PC-9 (cell line): ENCODE measurements at regions not wholly inside any gene's neighbourhood (a gene's known extent, or its start where the extent isn't known, plus 50 kb on each side); places are given as distances from the start of the nearest gene placed in this dataset.

Source experiments
- BruUV-seq: library from RNA; stranded (reverse); fragments of 400-500 nt; replicated peaks from 2 replicates; lab custom pipeline; 2021; lab: Mats Ljungman, UMichigan
- CTCF ChIA-PET: fragments of 300-600 bp; sonication (Branson Sonifier 250); formaldehyde crosslinking; loops from one replicate; lab custom pipeline; 2022; ENCODE audit warnings: antibody characterized with exemption; lab: Charles Lee
- POLR2A ChIA-PET: fragments of 300-600 bp; sonication (Branson Sonifier 250); formaldehyde crosslinking; loops from one replicate; lab custom pipeline; 2022; ENCODE audit warnings: antibody characterized with exemption; ENCODE audit not compliant: unreplicated experiment; lab: Charles Lee
- DNase-seq, 2 experiments: peaks; one replicate each; pipeline versions ENCODE4 v3.0.0 to v3.0.0-alpha.2; 2015 to 2022; ENCODE audit warnings: mixed read lengths in 1 of 2
- H2AFZ ChIP-seq: fragments of 200-600 bp; sonication (generic); 2 replicates; pipeline ENCODE4 v1.8.1; 2017; ENCODE audit warnings: antibody characterized with exemption
- H3F3A ChIP-seq: fragments of 200-600 bp; sonication (generic); 2 replicates; pipeline ENCODE4 v1.8.1; 2017; ENCODE audit warnings: antibody characterized with exemption, mild to moderate bottlenecking, low read depth; ENCODE audit not compliant: insufficient read depth
- H3K27ac ChIP-seq: fragments of 200-600 bp; sonication (generic); 2 replicates; pipeline ENCODE4 v1.6.1; 2016; ENCODE audit warnings: mixed run types
- H3K27me3 ChIP-seq: fragments of 200-600 bp; sonication (generic); 2 replicates; pipeline ENCODE4 v1.6.1; 2016; ENCODE audit warnings: low read depth, mixed run types; ENCODE audit not compliant: insufficient read depth
- H3K36me3 ChIP-seq: fragments of 200-600 bp; sonication (generic); 2 replicates; pipeline ENCODE4 v1.6.1; 2016; ENCODE audit warnings: low read depth, mixed run types
- H3K4me1 ChIP-seq: fragments of 200-600 bp; sonication (generic); replicated peaks from 2 replicates; pipeline ENCODE4 v1.6.1; 2016; ENCODE audit warnings: mixed run types; ENCODE audit not compliant: insufficient read depth
- H3K4me2 ChIP-seq: fragments of 200-600 bp; sonication (generic); 2 replicates; pipeline ENCODE4 v1.6.1; 2017; ENCODE audit warnings: mixed run types
- H3K4me3 ChIP-seq: fragments of 200-600 bp; sonication (generic); 2 replicates; pipeline ENCODE4 v1.6.1; 2016; ENCODE audit warnings: mixed run types
- H3K79me2 ChIP-seq: fragments of 200-600 bp; sonication (generic); 2 replicates; pipeline ENCODE4 v1.6.1; 2017; ENCODE audit warnings: low read depth, mixed run types
- H3K9me2 ChIP-seq: fragments of 200-600 bp; sonication (generic); 2 replicates; pipeline ENCODE4 v1.8.1; 2017; ENCODE audit warnings: mild to moderate bottlenecking; ENCODE audit not compliant: insufficient read depth
- H3K9me3 ChIP-seq: fragments of 200-600 bp; sonication (generic); 2 replicates; pipeline ENCODE4 v1.8.1; 2016; ENCODE audit warnings: low read depth; ENCODE audit not compliant: insufficient read depth
- H4K20me1 ChIP-seq: fragments of 200-600 bp; sonication (generic); 2 replicates; pipeline ENCODE4 v1.8.1; 2017; ENCODE audit not compliant: insufficient read depth
- EZH2 ChIP-seq: fragments of 200-600 bp; sonication (generic); IDR thresholded peaks from 2 replicates; pipeline ENCODE4 v1.8.0; 2017; ENCODE audit warnings: antibody characterized with exemption, low read depth
- intact Hi-C: fragments of 100-400 bp; cut with micrococcal nuclease; formaldehyde crosslinking; loops from one replicate; pipeline ENCODE4 v1.10.0; 2022; ENCODE audit not compliant: unreplicated experiment
- TF ChIP-seq, protein P1 (sequence below): fragments of 200-600 bp; sonication (generic); conservative IDR thresholded peaks from 2 replicates; pipeline ENCODE4 v1.6.1; 2017; ENCODE audit warnings: mixed run types, antibody characterized with exemption, mild to moderate bottlenecking, moderate library complexity

GRCh38 chr5:74293182-74293581, 347.3 kb downstream of the ENC1 start:
- CTCF ChIA-PET: no interaction called here
- H3F3A ChIP-seq: no peaks in the 10 kb centered on the region
- H3K4me3 ChIP-seq: no peak overlapping the region
- H3K36me3 ChIP-seq: no peaks in the 10 kb centered on the region
- no peak overlapping the region for H3K27ac ChIP-seq
- H3K9me3 ChIP-seq: no peaks in the 10 kb centered on the region
- no peaks in the 10 kb centered on the region for H3K27me3 ChIP-seq
- no peak overlapping the region for H3K4me2 ChIP-seq
- H4K20me1 ChIP-seq: no peaks in the 10 kb centered on the region
- intact Hi-C loops: no loop called here
- no peaks in the 10 kb centered on the region for H3K79me2 ChIP-seq
- DNase-seq: no peak
- H2AFZ ChIP-seq: no peak overlapping the region
- TF ChIP-seq EZH2: no peak
- TF ChIP-seq, protein P1, sequence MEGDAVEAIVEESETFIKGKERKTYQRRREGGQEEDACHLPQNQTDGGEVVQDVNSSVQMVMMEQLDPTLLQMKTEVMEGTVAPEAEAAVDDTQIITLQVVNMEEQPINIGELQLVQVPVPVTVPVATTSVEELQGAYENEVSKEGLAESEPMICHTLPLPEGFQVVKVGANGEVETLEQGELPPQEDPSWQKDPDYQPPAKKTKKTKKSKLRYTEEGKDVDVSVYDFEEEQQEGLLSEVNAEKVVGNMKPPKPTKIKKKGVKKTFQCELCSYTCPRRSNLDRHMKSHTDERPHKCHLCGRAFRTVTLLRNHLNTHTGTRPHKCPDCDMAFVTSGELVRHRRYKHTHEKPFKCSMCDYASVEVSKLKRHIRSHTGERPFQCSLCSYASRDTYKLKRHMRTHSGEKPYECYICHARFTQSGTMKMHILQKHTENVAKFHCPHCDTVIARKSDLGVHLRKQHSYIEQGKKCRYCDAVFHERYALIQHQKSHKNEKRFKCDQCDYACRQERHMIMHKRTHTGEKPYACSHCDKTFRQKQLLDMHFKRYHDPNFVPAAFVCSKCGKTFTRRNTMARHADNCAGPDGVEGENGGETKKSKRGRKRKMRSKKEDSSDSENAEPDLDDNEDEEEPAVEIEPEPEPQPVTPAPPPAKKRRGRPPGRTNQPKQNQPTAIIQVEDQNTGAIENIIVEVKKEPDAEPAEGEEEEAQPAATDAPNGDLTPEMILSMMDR: no peak
- peaks cover 9% of the 10 kb centered on the region for H3K4me1 ChIP-seq
- H3K9me2 ChIP-seq: no peaks in the 10 kb centered on the region
- BruUV-seq: no TSS peak
- POLR2A ChIA-PET: no interaction called here

- no peaks in the 10 kb centered on the region for H3K9me3 ChIP-seq
- H3K27ac ChIP-seq: no peak overlapping the region
- no peaks in the 10 kb centered on the region for H3K79me2 ChIP-seq
- no peak overlapping the region for H3K4me3 ChIP-seq
- no peaks in the 10 kb centered on the region for H4K20me1 ChIP-seq
- CTCF ChIA-PET: no interaction called here
- H3K27me3 ChIP-seq: no peaks in the 10 kb centered on the region
- intact Hi-C loops: no loop called here
- no peak for DNase-seq
- no peak overlapping the region; the same call in 1 of the 2 replicates for H2AFZ ChIP-seq
- TF ChIP-seq, protein P1: no peak
- no peak for TF ChIP-seq EZH2
- no peaks in the 10 kb centered on the region for H3F3A ChIP-seq
- no peaks in the 10 kb centered on the region for H3K9me2 ChIP-seq
- H3K4me1 ChIP-seq: peaks cover 9% of the 10 kb centered on the region
- no TSS peak for BruUV-seq
- no peaks in the 10 kb centered on the region for H3K36me3 ChIP-seq
- no peak overlapping the region for H3K4me2 ChIP-seq
- POLR2A ChIA-PET: no interaction called here
These were observed 349.8 kb downstream of the ENC1 start for GRCh38 chr5:74290634-74291241.

GRCh38 chr5:74289691-74290090, 350.8 kb downstream of the ENC1 start:
- ChIA-PET CTCF (no interaction called here), POLR2A (interaction anchor here (0.5 kb wide), 1 partner anchor 101 kb away, joined by 3 read pairs; no protein-coding TSS in a partner anchor)
- no peaks in the 10 kb centered on the region for H3F3A ChIP-seq
- peaks cover 9% of the 10 kb centered on the region for H3K4me1 ChIP-seq
- H3K36me3 ChIP-seq: no peaks in the 10 kb centered on the region
- H4K20me1 ChIP-seq: no peaks in the 10 kb centered on the region
- no peaks in the 10 kb centered on the region for H3K27me3 ChIP-seq
- no peaks in the 10 kb centered on the region for H3K79me2 ChIP-seq
- H2AFZ ChIP-seq: no peak overlapping the region
- H3K9me3 ChIP-seq: no peaks in the 10 kb centered on the region
- no peaks in the 10 kb centered on the region for H3K9me2 ChIP-seq
- no peak overlapping the region for H3K4me2 ChIP-seq
- intact Hi-C loops: no loop called here
- BruUV-seq: no TSS peak
- H3K27ac ChIP-seq: no peak overlapping the region
- TF ChIP-seq, protein P1: no peak
- no peak for TF ChIP-seq EZH2
- no peak overlapping the region for H3K4me3 ChIP-seq
- no peak for DNase-seq
